Astrocyte (in vitro differentiated cells and primary cell): ENCODE measurements at regions not wholly inside any gene's neighbourhood (a gene's known extent, or its start where the extent isn't known, plus 50 kb on each side); places are given as distances from the start of the nearest gene placed in this dataset.

ENCODE experiments used
- DNase-seq: peaks from one replicate; pipeline ENCODE4 v3.0.0-alpha.2; 2010; ENCODE audit warnings: low read depth
- FAIRE-seq: peaks from 2 replicates; lab custom pipeline; 2011; peaks lifted over from hg19 to GRCh38; lab: Jason Lieb, UNC
- H2AFZ ChIP-seq: 2 replicates; pipeline ENCODE4 v1.6.0; 2012; ENCODE audit warnings: low read depth, low read length, inconsistent platforms
- H3K27ac ChIP-seq: 2 replicates; pipeline ENCODE4 v1.5.1; 2011; ENCODE audit warnings: low read depth, low read length, inconsistent platforms
- H3K27me3 ChIP-seq: 2 replicates; pipeline ENCODE4 v1.6.0; 2011; ENCODE audit warnings: low read length, inconsistent platforms; ENCODE audit not compliant: insufficient read depth
- H3K36me3 ChIP-seq: 2 replicates; pipeline ENCODE4 v1.5.1; 2011; ENCODE audit warnings: low read length, inconsistent platforms; ENCODE audit not compliant: insufficient read depth
- H3K4me1 ChIP-seq: 2 replicates; pipeline ENCODE4 v1.5.1; 2011; ENCODE audit warnings: low read length, inconsistent platforms; ENCODE audit not compliant: insufficient read depth
- H3K4me2 ChIP-seq: 2 replicates; pipeline ENCODE4 v1.6.0; 2012; ENCODE audit warnings: low read length, inconsistent platforms
- H3K4me3 ChIP-seq: 2 replicates; pipeline ENCODE4 v1.5.1; 2011; ENCODE audit warnings: low read depth, mild to moderate bottlenecking, low read length, inconsistent platforms; ENCODE audit not compliant: insufficient read depth
- H3K79me2 ChIP-seq: 2 replicates; pipeline ENCODE4 v1.6.0; 2012; ENCODE audit warnings: mild to moderate bottlenecking, low read length, inconsistent platforms; ENCODE audit not compliant: insufficient read depth
- H3K9ac ChIP-seq: 2 replicates; pipeline ENCODE4 v1.6.0; 2012; ENCODE audit warnings: mild to moderate bottlenecking, low read length, inconsistent platforms
- H3K9me3 ChIP-seq: 2 replicates; pipeline ENCODE4 v1.5.1; 2012; ENCODE audit warnings: low read depth, mild to moderate bottlenecking, low read length, inconsistent platforms; ENCODE audit not compliant: insufficient read depth
- H4K20me1 ChIP-seq: 2 replicates; pipeline ENCODE4 v1.6.0; 2012; ENCODE audit warnings: low read length, inconsistent platforms; ENCODE audit not compliant: insufficient read depth
- H3K27ac Mint-ChIP-seq: one replicate; pipeline ENCODE4 v1.8.0; 2021; ENCODE audit warnings: mild to moderate bottlenecking, mixed read lengths; ENCODE audit not compliant: unreplicated experiment
- H3K27me3 Mint-ChIP-seq: one replicate; pipeline ENCODE4 v1.8.0; 2021; ENCODE audit warnings: low read depth, mixed read lengths; ENCODE audit not compliant: unreplicated experiment
- H3K36me3 Mint-ChIP-seq: one replicate; pipeline ENCODE4 v1.8.0; 2021; ENCODE audit warnings: low read depth, mixed read lengths; ENCODE audit not compliant: unreplicated experiment
- H3K4me1 Mint-ChIP-seq: one replicate; pipeline ENCODE4 v1.8.0; 2021; ENCODE audit warnings: low read depth, mixed read lengths; ENCODE audit not compliant: unreplicated experiment
- H3K4me3 Mint-ChIP-seq: one replicate; pipeline ENCODE4 v1.8.0; 2021; ENCODE audit warnings: mild to moderate bottlenecking, moderate library complexity, mixed read lengths; ENCODE audit not compliant: unreplicated experiment
- H3K9me3 Mint-ChIP-seq: one replicate; pipeline ENCODE4 v1.8.0; 2021; ENCODE audit warnings: mild to moderate bottlenecking, mixed read lengths; ENCODE audit not compliant: unreplicated experiment
- CTCF ChIP-seq: IDR thresholded peaks from 2 replicates; pipeline ENCODE4 v1.5.1; 2011; ENCODE audit warnings: low read depth, mild to moderate bottlenecking, inconsistent platforms, low read length, moderate library complexity; ENCODE audit not compliant: insufficient read depth
- EZH2 ChIP-seq: IDR thresholded peaks from 2 replicates; pipeline ENCODE4 v1.6.1; 2012; ENCODE audit warnings: mild to moderate bottlenecking, low read length, inconsistent platforms; ENCODE audit not compliant: insufficient read depth

- Mint-ChIP-seq H3K27me3 (no peaks in the 10 kb centered on the region), H3K9me3 (no peaks in the 10 kb centered on the region), H3K4me3 (no peak overlapping the region), H3K36me3 (no peaks in the 10 kb centered on the region), H3K4me1 (no peaks in the 10 kb centered on the region), H3K27ac (no peak overlapping the region)
- no peak overlapping the region for H3K4me3 ChIP-seq
- H3K79me2 ChIP-seq, result no peaks in the 10 kb centered on the region
- no peaks in the 10 kb centered on the region for H4K20me1 ChIP-seq
- TF ChIP-seq CTCF (no peak), EZH2 (no peak)
- no peaks in the 10 kb centered on the region for H3K4me1 ChIP-seq
- no peak overlapping the region for H3K9ac ChIP-seq
- no peaks in the 10 kb centered on the region for H3K27me3 ChIP-seq
- FAIRE-seq (no peak), DNase-seq (no peak)
- H2AFZ ChIP-seq, result no peak overlapping the region
- H3K27ac ChIP-seq, result no peak overlapping the region
- no peaks in the 10 kb centered on the region for H3K9me3 ChIP-seq
- no peak overlapping the region for H3K4me2 ChIP-seq
- no peaks in the 10 kb centered on the region for H3K36me3 ChIP-seq
Measured at GRCh38 chr18:77736842-77737241, 487.2 kb downstream of the GALR1 start.

DNA sequence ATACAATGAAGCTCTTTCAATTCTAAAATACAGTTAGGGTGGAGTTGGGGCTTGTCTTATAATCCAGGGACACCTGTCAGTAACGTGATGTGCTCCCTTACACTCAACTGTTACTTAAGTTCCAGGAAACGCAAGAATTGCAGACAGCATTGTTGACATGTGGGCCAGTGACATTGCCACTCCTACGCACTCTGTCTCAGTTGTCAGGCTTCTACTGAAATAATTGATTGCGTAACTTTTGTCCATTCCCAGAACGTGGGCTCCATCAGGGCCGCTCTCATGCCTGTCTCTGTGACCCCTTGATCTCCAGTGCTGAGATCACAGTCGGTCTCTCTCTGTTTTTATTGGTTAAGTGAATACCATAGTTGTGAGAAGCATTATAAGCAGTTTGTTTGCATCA is 487.8 kb downstream of the GALR1 start:
- no peak for FAIRE-seq

More for the DNA sequence above, 487.8 kb downstream of the GALR1 start:
- Histone ChIP-seq H3K27me3 (no peaks in the 10 kb centered on the region), H3K36me3 (no peaks in the 10 kb centered on the region), H4K20me1 (no peaks in the 10 kb centered on the region), H3K4me3 (no peak overlapping the region), H3K27ac (no peak overlapping the region), H3K4me1 (no peaks in the 10 kb centered on the region), H3K9me3 (no peaks in the 10 kb centered on the region), H2AFZ (no peak overlapping the region), H3K79me2 (no peaks in the 10 kb centered on the region), H3K4me2 (no peak overlapping the region), H3K9ac (no peak overlapping the region)
- TF ChIP-seq EZH2 (no peak), CTCF (no peak)
- Mint-ChIP-seq H3K27ac (no peak overlapping the region), H3K36me3 (no peaks in the 10 kb centered on the region), H3K4me1 (no peaks in the 10 kb centered on the region), H3K9me3 (no peaks in the 10 kb centered on the region), H3K27me3 (no peaks in the 10 kb centered on the region), H3K4me3 (no peak overlapping the region)
- no peak for DNase-seq
